NB4 (cell line): ENCODE measurements at regions not wholly inside any gene's neighbourhood (a gene's known extent, or its start where the extent isn't known, plus 50 kb on each side); places are given as distances from the start of the nearest gene placed in this dataset.

Source experiments
- CTCF ChIP-seq: IDR thresholded peaks from one replicate; pipeline ENCODE4 v1.5.1; 2012; ENCODE audit warnings: low read depth, low read length
- MAX ChIP-seq: IDR thresholded peaks from 2 replicates; pipeline ENCODE4 v1.6.1; 2011; ENCODE audit warnings: low read depth, low read length
- MYC ChIP-seq: IDR thresholded peaks from 2 replicates; pipeline ENCODE4 v1.6.1; 2011; ENCODE audit warnings: low read depth, low read length
- POLR2A ChIP-seq: IDR thresholded peaks from 2 replicates; pipeline ENCODE4 v1.6.1; 2011; ENCODE audit warnings: mild to moderate bottlenecking; ENCODE audit not compliant: insufficient read length; ENCODE audit errors: extremely low read depth

- no peak for TF ChIP-seq POLR2A
- TF ChIP-seq CTCF, result no peak
- TF ChIP-seq MYC, result no peak
- no peak for TF ChIP-seq MAX
Observed at GRCh38 chrX:39625810-39626209, 471.9 kb downstream of the BCOR start.
